Pancreas (tissue), 10 donors: ENCODE measurements at regions not wholly inside any gene's neighbourhood (a gene's known extent, or its start where the extent isn't known, plus 50 kb on each side); places are given as distances from the start of the nearest gene placed in this dataset.

ENCODE experiments used
- ATAC-seq, 4 donors: fragments of 200-7000 bp; cut with Tn5 transposase; one replicate each; pipeline versions ENCODE4 v1.8.0 to v1.9.1; 2020; ENCODE audit warnings: mild to moderate bottlenecking in 4 of 4, moderate library complexity in 4 of 4
- DNase-seq, 6 donors: peaks; one replicate each; pipeline ENCODE4 v3.0.0-alpha.2; 2020
- FAIRE-seq: peaks from 2 replicates; lab custom pipeline; 2012; peaks lifted over from hg19 to GRCh38; lab: Jason Lieb, UNC
- H3K27ac ChIP-seq, 4 donors: fragments of 200-600 bp; sonication (generic); 1 replicate in 3 of 4; 2 replicates in 1 of 4; pipeline versions ENCODE4 v1.5.0 to v1.8.0; 2020
- H3K27me3 ChIP-seq, 4 donors: fragments of 200-600 bp; one replicate each; pipeline ENCODE4 v1.8.0; 2021
- H3K36me3 ChIP-seq, 3 donors: fragments of 200-600 bp; sonication (generic) in 1 of 3; one replicate each; pipeline versions ENCODE4 v1.5.0 to v1.8.0; 2020 to 2021
- H3K4me1 ChIP-seq, 3 donors: fragments of 200-600 bp; one replicate each; pipeline ENCODE4 v1.8.0; 2021
- H3K4me3 ChIP-seq, 4 donors: fragments of 200-600 bp; sonication (generic) in 2 of 4; one replicate each; pipeline versions ENCODE4 v1.5.0 to v1.8.0; 2020 to 2021
- H3K9me3 ChIP-seq, 4 donors: fragments of 200-600 bp; one replicate each; pipeline ENCODE4 v1.8.0; 2021
- WGBS, 2 donors: extraction: QIAGEN DNeasy Blood & Tissue Kit; methylation state at CpG; one replicate each; pipeline ENCODE4 v1.1.7; 2013; 5-methylcytosine and 5-hydroxymethylcytosine counted together
- intact Hi-C, 3 donors: fragments of 100-400 bp; cut with DNase I; formaldehyde crosslinking; loops; one replicate each; pipeline versions ENCODE4 v1.11.1 to v1.14.2; 2022
- TF ChIP-seq, protein P1 (sequence below), 4 donors: fragments of 200-600 bp; sonication (generic) in 3 of 4; IDR thresholded peaks; one replicate each; pipeline versions ENCODE4 v1.5.0 to v1.8.0; 2021; ENCODE audit warnings: antibody characterized with exemption in 4 of 4
- donor health status: healthy with polysubstance abuse.
- donor health status: DM: no; HTN: no; CAD: no; lungs with moderate emphysema.
- donor health status: DM: no; HTN: no; CAD: no.
- donor health status: control.
- donor health status: control.
- donor health status: Bipolar disorder and iron deficiency.
- donor health status: DM: yes; HTN: yes; CAD: no.
- donor health status: DM: no; HTN: no; CAD: no.
- donor health status: DM: no; HTN: no; CAD: no.
- donor health status: DM: yes; HTN: yes; CAD: no.

DNA sequence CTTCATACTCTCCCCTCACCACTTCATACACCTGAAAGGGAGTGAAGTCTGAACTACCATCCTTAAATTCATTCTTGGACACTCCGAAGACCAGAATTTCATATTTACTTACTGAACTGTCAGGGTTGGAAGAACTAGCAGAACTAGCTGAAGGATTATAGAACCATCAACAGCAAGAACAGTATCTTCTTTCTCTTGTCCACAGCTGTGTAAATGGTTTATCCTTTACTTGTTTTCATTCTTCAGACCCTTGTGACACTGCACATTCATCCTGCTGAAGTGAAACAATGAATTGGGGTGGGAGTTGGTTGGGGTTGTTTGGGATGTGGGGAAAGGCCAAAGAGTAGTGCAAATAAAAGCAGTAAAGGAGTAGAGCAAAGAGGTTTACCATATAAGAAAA, 350.9 kb downstream of the ZIC1 start:
- Histone ChIP-seq H3K9me3 (no peaks in the 10 kb centered on the region), H3K27me3 (no peaks in the 10 kb centered on the region), H3K27ac (no peak overlapping the region), H3K4me1 (no peaks in the 10 kb centered on the region), H3K36me3 (no peaks in the 10 kb centered on the region), H3K4me3 (no peak overlapping the region)
- DNase-seq (no peak), ATAC-seq (no peak), FAIRE-seq (no peak)
- intact Hi-C loops, result no loop called here
- TF ChIP-seq, protein P1, sequence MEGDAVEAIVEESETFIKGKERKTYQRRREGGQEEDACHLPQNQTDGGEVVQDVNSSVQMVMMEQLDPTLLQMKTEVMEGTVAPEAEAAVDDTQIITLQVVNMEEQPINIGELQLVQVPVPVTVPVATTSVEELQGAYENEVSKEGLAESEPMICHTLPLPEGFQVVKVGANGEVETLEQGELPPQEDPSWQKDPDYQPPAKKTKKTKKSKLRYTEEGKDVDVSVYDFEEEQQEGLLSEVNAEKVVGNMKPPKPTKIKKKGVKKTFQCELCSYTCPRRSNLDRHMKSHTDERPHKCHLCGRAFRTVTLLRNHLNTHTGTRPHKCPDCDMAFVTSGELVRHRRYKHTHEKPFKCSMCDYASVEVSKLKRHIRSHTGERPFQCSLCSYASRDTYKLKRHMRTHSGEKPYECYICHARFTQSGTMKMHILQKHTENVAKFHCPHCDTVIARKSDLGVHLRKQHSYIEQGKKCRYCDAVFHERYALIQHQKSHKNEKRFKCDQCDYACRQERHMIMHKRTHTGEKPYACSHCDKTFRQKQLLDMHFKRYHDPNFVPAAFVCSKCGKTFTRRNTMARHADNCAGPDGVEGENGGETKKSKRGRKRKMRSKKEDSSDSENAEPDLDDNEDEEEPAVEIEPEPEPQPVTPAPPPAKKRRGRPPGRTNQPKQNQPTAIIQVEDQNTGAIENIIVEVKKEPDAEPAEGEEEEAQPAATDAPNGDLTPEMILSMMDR (IDR thresholded peaks at IDR 0.05), result no peak
- WGBS, 2 donors, result 30 to 58% methylated on average over 1 of the region's 1 CpG

DNA sequence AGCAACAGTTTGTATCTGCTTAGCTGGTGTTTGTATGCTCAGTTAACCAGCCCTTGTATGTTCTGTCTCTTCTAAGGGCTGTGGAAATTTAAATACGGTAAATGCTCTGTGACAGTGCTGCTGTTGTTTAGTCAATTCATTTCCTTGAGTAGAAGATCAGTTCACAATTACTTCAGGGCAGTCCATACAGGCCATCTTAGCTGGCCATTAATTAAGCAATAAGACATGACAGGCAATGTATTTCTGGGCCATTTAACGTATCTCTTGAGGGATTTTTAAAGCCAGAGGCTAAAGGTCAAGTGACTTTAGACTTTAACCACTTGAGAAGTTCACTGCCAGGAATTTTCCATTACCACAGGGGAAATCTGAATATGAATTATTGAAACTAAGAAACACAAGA, 351.8 kb downstream of the ZIC1 start:
- Histone ChIP-seq H3K4me3 (no peak overlapping the region), H3K27me3 (no peaks in the 10 kb centered on the region), H3K9me3 (no peaks in the 10 kb centered on the region), H3K27ac (no peak overlapping the region), H3K36me3 (no peaks in the 10 kb centered on the region), H3K4me1 (no peaks in the 10 kb centered on the region)
- WGBS, 2 donors, result 23 to 24% methylated on average over 2 of the region's 2 CpGs
- ATAC-seq (no peak), DNase-seq (no peak), FAIRE-seq (no peak)
- intact Hi-C loops, result no loop called here
- TF ChIP-seq, protein P1 (IDR thresholded peaks at IDR 0.05), result no peak

DNA sequence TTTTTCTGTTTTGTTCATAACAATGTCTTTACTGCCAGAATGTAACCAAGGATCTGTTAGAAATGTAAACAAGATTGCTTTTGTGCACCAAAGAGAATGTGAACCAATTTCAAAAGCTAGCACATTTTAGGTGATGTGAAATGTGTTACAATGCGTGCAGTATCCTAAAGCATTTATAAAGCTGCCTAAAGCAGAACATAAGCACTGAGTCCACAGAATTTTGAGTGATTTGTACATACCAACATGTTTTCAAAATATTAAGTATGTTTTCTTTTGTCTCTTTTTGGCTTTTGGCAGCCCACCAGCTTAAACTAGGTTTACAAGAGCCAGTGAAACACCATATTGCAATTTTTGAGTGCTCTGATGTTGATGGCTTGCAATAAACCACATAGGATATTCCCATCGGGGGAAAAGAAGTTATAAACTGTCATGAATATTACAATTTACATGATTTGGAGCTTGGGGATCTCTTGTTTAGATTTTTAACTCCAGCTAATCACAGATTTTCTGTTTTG, 364.0 kb downstream of the ZIC1 start:
- Histone ChIP-seq H3K4me1 (no peaks in the 10 kb centered on the region), H3K27ac (no peak overlapping the region), H3K9me3 (no peaks in the 10 kb centered on the region), H3K36me3 (no peaks in the 10 kb centered on the region), H3K4me3 (no peak overlapping the region), H3K27me3 (no peaks in the 10 kb centered on the region)
- ATAC-seq (no peak), FAIRE-seq (no peak), DNase-seq (no peak)
- 40 to 57% methylated on average over 2 of the region's 2 CpGs for WGBS, 2 donors
- intact Hi-C loops, result no loop called here
- TF ChIP-seq, protein P1 (IDR thresholded peaks at IDR 0.05), result no peak

DNA sequence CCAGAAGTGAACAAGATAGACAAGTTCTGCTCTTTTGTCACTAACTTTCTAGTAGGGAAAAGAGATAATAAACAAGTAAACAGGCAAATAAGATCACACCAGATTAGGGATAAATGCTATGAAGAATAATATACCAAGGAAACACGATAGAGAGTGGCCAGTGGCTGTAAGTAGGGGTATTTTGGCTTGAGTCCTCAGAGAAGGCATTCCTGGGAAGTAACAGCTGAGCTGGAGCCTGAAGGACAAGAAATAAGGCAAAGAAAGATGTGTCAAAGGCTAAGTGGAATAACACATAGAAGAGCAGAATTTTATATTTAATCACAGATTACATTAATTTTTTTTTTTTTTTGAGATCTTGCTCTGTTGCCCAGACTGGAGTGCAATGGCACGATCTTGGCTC, 366.2 kb downstream of the ZIC1 start:
- no peak for ATAC-seq
- TF ChIP-seq, protein P1 (IDR thresholded peaks at IDR 0.05), result no peak
- no peaks in the 10 kb centered on the region for H3K9me3 ChIP-seq
- no peaks in the 10 kb centered on the region for H3K36me3 ChIP-seq
- no peak overlapping the region for H3K4me3 ChIP-seq
- no peak for FAIRE-seq
- no peak for DNase-seq
- no peak overlapping the region for H3K27ac ChIP-seq
- H3K4me1 ChIP-seq, result no peaks in the 10 kb centered on the region
- WGBS, 2 donors, result 47 to 70% methylated on average over 2 of the region's 2 CpGs
- H3K27me3 ChIP-seq, result no peaks in the 10 kb centered on the region
- intact Hi-C loops, result no loop called here

DNA sequence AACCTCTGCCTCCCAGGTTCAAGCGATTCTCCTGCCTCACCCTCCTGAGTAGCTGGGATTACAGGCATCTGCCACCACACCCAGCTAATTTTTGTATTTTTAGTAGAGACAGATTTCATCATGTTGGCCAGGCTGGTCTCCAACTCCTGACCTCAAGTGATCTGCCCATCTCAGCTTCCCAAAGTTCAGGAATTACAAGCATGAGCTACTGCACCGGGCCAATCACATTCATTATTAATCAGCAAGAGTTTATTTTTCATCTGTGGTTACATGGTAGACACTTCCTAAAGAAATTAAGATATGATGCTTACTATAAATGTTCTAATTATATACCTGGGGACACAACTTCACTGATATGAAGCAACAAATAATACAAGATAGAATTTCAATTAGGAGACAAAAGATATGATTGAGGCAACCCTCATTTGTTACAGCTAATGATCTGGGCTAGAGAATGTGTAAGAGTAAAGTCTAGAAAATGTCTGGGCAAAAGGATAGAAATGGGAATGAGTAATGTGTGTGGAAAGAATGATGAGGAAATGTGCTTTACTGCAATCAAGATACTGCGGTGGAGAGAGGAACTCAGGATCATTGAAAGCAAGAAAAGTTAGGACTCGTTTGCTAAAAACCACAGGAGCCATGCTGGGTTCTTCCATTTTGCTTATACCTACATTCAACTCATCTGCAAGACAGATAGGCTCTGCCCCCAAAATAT, 366.8 kb downstream of the ZIC1 start:
- no peaks in the 10 kb centered on the region for H3K36me3 ChIP-seq
- no peaks in the 10 kb centered on the region for H3K27me3 ChIP-seq
- WGBS, 2 donors, result 64 to 77% methylated on average over 4 of the region's 4 CpGs
- intact Hi-C loops, result no loop called here
- TF ChIP-seq, protein P1 (IDR thresholded peaks at IDR 0.05), result no peak
- FAIRE-seq (no peak), DNase-seq (no peak), ATAC-seq (peak in 1 of 4 donors; percentile 32)
- no peak overlapping the region for H3K4me3 ChIP-seq
- H3K4me1 ChIP-seq, result no peaks in the 10 kb centered on the region
- no peaks in the 10 kb centered on the region for H3K9me3 ChIP-seq
- H3K27ac ChIP-seq, result no peak overlapping the region
